ENCODE measurements at regions not wholly inside any gene's neighbourhood (a gene's known extent, or its start where the extent isn't known, plus 50 kb on each side); places are given as distances from the start of the nearest gene placed in this dataset.

DNA sequence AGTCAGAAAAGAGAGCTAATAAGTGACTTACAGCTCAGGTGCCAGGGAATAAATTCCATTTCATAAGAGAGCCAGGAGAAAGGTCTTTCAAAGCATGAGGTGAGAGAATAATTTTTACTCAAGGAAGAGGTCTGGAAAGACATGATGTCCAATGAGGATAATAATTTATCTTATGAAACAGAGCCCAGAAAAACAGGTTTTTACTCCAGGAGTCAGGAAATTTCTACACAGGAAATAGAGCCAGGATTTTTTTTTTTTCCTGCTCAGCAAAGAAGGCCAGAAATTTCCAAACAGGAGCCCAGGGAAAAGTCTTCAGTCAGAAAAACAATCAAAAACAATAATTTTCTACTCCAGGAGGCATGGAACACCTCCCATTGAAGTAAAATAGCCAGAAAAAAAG, 1185.7 kb upstream of the TSPY4 start:
- TF ChIP-seq POLR2AphosphoS5 (IDR thresholded peaks at IDR 0.05) (no peak), POLR2A (IDR thresholded peaks at IDR 0.05) (no peak)
- no peak for DNase-seq (ENCODE audit: low spot score in 2 of 2)
- no peaks in the 10 kb centered on the region for H3K27me3 ChIP-seq
- no peak overlapping the region for H3K27ac ChIP-seq
- no peaks in the 10 kb centered on the region for H3K9me3 ChIP-seq
- no peaks in the 10 kb centered on the region for H3K4me1 ChIP-seq
- intact Hi-C loops (cut with DNase I; ENCODE audit: low total_unique reads) = no loop called here
- no peak overlapping the region for H3K4me3 ChIP-seq
- no peaks in the 10 kb centered on the region for H3K36me3 ChIP-seq

DNA sequence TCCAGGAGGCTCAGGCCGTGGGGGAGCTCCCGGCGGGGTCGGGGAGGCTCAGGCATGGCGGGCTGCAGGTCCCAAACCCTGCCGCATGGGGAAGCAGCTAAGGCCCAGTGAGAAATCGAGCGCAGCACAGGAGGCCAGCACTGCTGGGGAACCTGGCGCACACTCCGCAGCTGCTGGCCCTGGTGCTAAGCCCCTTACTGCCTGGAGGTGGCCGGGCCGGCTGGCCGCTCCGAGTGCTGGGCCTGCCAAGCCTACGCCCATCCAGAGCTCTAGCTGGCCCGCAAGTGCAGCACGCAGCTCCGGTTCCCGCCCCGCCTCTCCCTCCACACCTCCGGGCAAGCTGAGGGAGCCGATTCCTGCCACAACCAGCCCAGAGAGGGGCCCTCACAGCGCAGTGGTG, 1208.7 kb upstream of the TSPY4 start:
- TF ChIP-seq, protein P1, sequence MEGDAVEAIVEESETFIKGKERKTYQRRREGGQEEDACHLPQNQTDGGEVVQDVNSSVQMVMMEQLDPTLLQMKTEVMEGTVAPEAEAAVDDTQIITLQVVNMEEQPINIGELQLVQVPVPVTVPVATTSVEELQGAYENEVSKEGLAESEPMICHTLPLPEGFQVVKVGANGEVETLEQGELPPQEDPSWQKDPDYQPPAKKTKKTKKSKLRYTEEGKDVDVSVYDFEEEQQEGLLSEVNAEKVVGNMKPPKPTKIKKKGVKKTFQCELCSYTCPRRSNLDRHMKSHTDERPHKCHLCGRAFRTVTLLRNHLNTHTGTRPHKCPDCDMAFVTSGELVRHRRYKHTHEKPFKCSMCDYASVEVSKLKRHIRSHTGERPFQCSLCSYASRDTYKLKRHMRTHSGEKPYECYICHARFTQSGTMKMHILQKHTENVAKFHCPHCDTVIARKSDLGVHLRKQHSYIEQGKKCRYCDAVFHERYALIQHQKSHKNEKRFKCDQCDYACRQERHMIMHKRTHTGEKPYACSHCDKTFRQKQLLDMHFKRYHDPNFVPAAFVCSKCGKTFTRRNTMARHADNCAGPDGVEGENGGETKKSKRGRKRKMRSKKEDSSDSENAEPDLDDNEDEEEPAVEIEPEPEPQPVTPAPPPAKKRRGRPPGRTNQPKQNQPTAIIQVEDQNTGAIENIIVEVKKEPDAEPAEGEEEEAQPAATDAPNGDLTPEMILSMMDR (IDR thresholded peaks at IDR 0.05) = no peak
- TF ChIP-seq POLR2A (IDR thresholded peaks at IDR 0.05) (no peak), POLR2AphosphoS5 (IDR thresholded peaks at IDR 0.05) (no peak)
- Histone ChIP-seq H3K4me1 (no peaks in the 10 kb centered on the region), H3K36me3 (no peaks in the 10 kb centered on the region)

DNA sequence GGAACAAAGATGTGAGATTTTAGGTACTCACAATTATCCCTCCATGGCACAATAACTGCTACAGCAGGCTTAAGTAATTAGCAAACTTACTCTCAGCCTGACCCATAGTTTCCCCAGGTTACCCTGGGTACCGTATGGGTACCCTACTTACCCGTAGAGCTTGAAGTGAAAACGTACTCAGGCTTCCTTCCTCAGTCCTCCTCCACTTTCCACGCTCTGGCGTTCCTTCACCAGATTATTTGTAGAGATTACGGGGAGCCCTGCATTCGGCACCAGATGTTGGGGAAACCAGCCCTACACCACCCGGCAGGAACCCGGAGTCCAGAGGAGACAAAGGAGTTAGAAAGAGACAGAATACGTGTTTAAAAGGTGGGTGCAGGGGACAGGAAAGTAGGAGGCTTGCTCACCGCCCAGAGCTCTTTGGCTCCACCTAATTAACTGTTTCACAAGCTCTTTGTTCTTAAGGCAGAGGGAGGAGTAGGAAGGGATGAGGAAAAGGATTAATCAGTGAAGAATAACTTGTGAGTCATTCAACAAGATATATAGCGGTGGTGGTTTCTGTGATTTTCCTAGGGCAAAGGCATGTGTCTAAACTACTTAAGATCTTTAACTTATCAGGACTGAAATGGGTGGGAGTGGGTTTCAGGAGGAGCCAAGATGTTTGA, 1211.2 kb upstream of the TSPY4 start:
- no peak for DNase-seq (ENCODE audit: low spot score in 2 of 2)
- no peaks in the 10 kb centered on the region for H3K9me3 ChIP-seq
- H3K27me3 ChIP-seq = no peaks in the 10 kb centered on the region
- TF ChIP-seq POLR2AphosphoS5 (IDR thresholded peaks at IDR 0.05) (no peak), POLR2A (IDR thresholded peaks at IDR 0.05) (no peak)
- TF ChIP-seq, protein P1 (IDR thresholded peaks at IDR 0.05) = no peak
- H3K36me3 ChIP-seq = no peaks in the 10 kb centered on the region
- no peaks in the 10 kb centered on the region for H3K4me1 ChIP-seq
- no peak overlapping the region for H3K27ac ChIP-seq
- H3K4me3 ChIP-seq = no peak overlapping the region
- intact Hi-C loops (cut with DNase I; ENCODE audit: low total_unique reads) = no loop called here

More for the DNA sequence above, 1208.7 kb upstream of the TSPY4 start:
- intact Hi-C loops (cut with DNase I; ENCODE audit: low total_unique reads) = no loop called here
- Histone ChIP-seq H3K4me3 (no peak overlapping the region), H3K9me3 (no peaks in the 10 kb centered on the region), H3K27me3 (no peaks in the 10 kb centered on the region), H3K27ac (no peak overlapping the region)
- DNase-seq (ENCODE audit: low spot score in 2 of 2) = no peak

DNA sequence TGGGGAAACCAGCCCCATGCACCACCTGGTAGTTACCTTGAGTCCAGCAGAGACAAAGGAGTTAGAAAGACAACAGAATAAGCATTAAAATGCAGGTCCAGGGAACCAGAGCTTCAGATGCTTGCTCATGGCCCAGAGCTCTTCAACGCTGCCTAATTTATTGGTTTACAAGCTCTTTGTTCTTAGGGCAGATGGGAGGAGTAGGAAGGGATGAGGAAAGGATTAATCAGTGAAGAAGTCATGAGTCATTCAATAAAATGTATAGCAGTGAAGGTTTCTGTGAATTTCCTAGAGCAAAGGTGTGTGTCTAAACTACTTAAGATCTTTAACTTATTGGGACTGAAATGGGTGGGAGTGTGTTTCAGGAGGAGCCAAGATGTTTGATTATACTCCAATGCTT, 1210.3 kb upstream of the AMELY start:
- Histone ChIP-seq H3K27me3 (no peaks in the 10 kb centered on the region), H3K36me3 (no peaks in the 10 kb centered on the region), H3K9me3 (no peaks in the 10 kb centered on the region), H3K27ac (no peak overlapping the region), H3K4me1 (no peaks in the 10 kb centered on the region), H3K4me3 (no peak overlapping the region)
- TF ChIP-seq POLR2AphosphoS5 (IDR thresholded peaks at IDR 0.05) (no peak), POLR2A (IDR thresholded peaks at IDR 0.05) (no peak)
- TF ChIP-seq, protein P1 (IDR thresholded peaks at IDR 0.05) = no peak
- intact Hi-C loops (cut with DNase I; ENCODE audit: low total_unique reads) = no loop called here
- DNase-seq (ENCODE audit: low spot score in 2 of 2) = no peak

DNA sequence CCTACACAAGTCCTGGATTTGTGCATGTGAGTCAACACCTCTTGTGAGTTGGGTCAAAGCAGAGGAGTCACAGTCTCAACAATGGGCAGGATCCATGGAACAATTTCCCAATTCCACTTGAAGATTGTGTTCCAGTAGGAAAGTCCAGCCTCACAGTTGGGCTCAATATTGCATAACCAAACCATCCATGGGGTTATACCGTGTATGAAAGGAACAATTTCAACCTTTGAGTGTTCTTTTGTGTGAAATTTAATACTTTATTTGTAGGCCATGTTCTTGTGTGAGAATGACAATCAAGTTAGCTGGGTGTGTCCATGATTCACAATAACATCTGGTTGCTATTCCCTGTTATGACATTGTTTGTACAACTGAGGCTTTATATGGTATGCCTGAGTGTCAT, 1182.9 kb upstream of the AMELY start:
- Histone ChIP-seq H3K4me1 (no peaks in the 10 kb centered on the region), H3K27ac (no peak overlapping the region), H3K36me3 (no peaks in the 10 kb centered on the region), H3K4me3 (no peak overlapping the region), H3K9me3 (no peaks in the 10 kb centered on the region), H3K27me3 (no peaks in the 10 kb centered on the region)
- DNase-seq (ENCODE audit: low spot score in 2 of 2) = no peak
- intact Hi-C loops (cut with DNase I; ENCODE audit: low total_unique reads) = no loop called here
- TF ChIP-seq, protein P1 (IDR thresholded peaks at IDR 0.05) = no peak
- no peak for TF ChIP-seq POLR2A (IDR thresholded peaks at IDR 0.05)

DNA sequence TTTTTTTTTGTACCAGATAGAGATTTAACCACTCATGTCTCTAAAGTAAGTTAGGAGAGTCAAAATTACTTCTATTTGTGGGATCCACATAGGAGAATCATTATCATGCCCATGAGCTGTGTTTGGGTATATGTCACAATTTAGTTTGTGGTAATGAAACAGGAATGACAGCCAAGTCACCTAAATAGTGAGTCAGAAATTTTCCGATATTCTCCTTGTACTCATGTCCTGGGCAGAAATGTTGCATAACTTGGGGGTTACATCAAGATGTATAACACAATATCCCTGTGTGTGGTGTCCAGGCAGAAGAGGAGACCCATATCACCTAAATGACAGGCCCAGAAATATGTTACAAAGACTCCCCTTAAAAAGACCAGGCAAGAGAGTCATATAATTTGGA, 1181.4 kb upstream of the AMELY start:
- no peaks in the 10 kb centered on the region for H3K27me3 ChIP-seq
- no peak overlapping the region for H3K27ac ChIP-seq
- no peaks in the 10 kb centered on the region for H3K9me3 ChIP-seq
- no peak overlapping the region for H3K4me3 ChIP-seq
- H3K4me1 ChIP-seq = no peaks in the 10 kb centered on the region
- H3K36me3 ChIP-seq = no peaks in the 10 kb centered on the region
- intact Hi-C loops (cut with DNase I; ENCODE audit: low total_unique reads) = no loop called here
- no peak for DNase-seq (ENCODE audit: low spot score in 2 of 2)
- TF ChIP-seq, protein P1 (IDR thresholded peaks at IDR 0.05) = no peak
- TF ChIP-seq POLR2AphosphoS5 (IDR thresholded peaks at IDR 0.05) (no peak), POLR2A (IDR thresholded peaks at IDR 0.05) (no peak)

Data from breast epithelium (tissue), 4 donors.